Cardiac septum (tissue), 1 donor: ENCODE measurements at regions not wholly inside any gene's neighbourhood (a gene's known extent, or its start where the extent isn't known, plus 50 kb on each side); places are given as distances from the start of the nearest gene placed in this dataset.
A peak's percentile ranks its signal among the peaks of the same experiment; 100 is the strongest.

Experiments
- DNase-seq: peaks from one replicate; pipeline ENCODE4 v3.0.0-alpha.2; 2020; ENCODE audit warnings: low spot score
- intact Hi-C: fragments of 100-400 bp; cut with DNase I; formaldehyde crosslinking; loops from one replicate; pipeline ENCODE4 v1.14.0; 2022
- donor health status: DM: no; HTN: no; CAD: no.

DNA sequence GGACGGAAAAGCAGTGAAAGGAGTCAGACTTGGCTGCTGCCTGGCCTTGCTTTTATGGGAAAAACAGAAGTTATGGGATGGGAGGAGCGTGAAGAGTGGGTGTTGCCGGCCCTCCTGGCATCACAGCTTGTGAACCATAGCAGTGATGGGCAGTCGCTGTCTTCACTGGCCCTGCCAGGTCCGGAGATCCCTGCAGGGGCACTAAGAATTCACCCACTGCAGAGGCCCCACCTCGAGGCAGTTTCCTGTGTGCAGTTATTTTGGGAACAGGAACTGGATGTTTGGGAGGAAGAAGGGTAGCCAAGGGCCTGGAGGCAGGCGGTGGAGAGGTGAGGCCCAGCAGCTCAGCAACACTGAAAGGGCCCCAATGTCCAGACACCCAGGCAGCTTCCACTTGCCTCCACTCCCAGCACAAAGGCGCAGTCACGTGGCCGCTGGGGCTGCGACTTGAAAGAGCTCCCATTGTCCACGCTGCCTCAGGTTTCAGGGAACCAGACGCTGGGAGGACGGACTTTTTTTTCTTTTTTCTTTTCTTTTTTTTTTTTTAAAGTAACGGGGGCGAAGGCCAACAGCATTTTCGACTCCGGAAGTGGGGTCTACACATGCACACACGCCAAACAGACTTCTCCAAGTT lies 255.6 kb downstream of the ZNF621 start:
- intact Hi-C loops: loop anchor here (1.0 to 5.0 kb wide), 6 partner anchors 90 to 418 kb away; partner anchors contain the start of gene CTNNB1
- DNase-seq: peak; percentile 89

GRCh38 chr3:40780925-40781406 lies 256.2 kb downstream of the ZNF621 start:
- DNase-seq: peak; percentile 80
- intact Hi-C loops: loop anchor here (1.0 to 5.0 kb wide), 6 partner anchors 90 to 418 kb away; partner anchors contain the start of gene CTNNB1

GRCh38 chr3:40782111-40782721 lies 257.5 kb downstream of the ZNF621 start:
- intact Hi-C loops: loop anchor here (5.0 kb wide), 1 partner anchor 335 kb away; no protein-coding TSS in a partner anchor
- DNase-seq: no peak

DNA sequence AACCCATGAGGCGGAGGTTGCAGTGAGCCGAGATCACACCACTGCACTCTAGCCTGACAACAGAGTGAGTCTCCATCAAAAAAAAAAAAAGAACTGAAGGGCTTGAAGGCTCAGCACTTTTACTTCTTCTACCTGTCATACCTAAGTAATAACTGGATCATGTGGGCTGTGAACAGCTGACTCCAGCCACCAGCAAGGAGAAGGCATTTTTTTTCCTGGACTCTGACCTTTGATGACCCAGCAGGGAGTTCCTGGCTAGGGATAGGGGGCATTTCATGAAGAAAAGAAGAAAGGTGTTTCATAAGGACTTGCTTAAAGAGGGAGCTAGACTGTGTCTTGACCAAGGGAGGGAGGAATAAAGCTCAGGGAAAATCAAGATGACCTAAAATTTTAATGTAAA lies 266.0 kb downstream of the ZNF621 start:
- intact Hi-C loops: no loop called here
- no peak for DNase-seq

- no peak for DNase-seq
- intact Hi-C loops: no loop called here
Observed at GRCh38 chr3:40793730-40794129, 269.0 kb downstream of the ZNF621 start.

DNA sequence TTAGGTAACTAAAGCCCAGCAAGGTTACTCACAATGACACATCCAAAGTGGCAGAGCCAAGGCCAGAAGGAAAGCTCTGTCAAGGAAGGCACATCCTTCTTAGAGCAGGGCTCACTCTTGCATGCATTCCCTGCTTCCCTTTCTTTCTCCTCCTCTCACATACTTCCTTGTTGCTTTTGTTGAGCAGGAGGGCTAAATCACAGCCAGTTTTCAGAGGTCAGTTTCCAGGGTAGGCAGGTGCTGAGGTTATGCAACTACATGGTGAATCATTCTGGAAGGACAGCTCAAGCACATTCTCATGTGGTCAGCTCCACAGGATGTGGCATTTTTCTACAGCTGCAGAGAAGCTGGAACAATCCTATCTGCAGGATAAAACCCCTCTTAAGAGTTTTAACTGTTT lies 275.6 kb downstream of the ZNF621 start:
- intact Hi-C loops: no loop called here
- no peak for DNase-seq

- intact Hi-C loops: no loop called here
- DNase-seq: no peak
Observed at GRCh38 chr3:40801284-40801741, 276.6 kb downstream of the ZNF621 start.

DNA sequence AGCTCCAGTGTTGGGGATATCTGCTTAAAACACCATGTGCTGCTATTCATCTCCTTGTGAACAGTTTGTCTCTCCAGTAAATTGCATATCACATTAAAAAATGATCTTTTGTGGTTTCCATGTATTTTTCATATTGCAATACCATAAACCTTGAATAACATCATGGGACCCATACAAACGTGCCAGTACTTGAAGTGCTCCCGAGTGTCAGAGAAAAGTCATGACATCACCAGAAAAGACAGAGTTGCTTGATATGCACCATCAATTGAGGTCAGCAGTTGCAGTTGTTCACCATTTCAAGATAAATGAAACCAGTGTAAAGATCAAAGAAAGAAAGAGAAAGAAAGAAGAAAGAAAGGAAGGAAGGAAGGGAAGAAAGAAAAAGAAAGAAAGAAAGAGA lies 278.6 kb downstream of the ZNF621 start:
- DNase-seq: no peak

GRCh38 chr3:40805456-40805855 lies 280.7 kb downstream of the ZNF621 start:
- intact Hi-C loops: no loop called here
- no peak for DNase-seq

More for the DNA sequence above, 278.6 kb downstream of the ZNF621 start:
- intact Hi-C loops: no loop called here

- DNase-seq: no peak
- intact Hi-C loops: no loop called here
Observed at GRCh38 chr3:40810813-40811212, 286.1 kb downstream of the ZNF621 start.

DNA sequence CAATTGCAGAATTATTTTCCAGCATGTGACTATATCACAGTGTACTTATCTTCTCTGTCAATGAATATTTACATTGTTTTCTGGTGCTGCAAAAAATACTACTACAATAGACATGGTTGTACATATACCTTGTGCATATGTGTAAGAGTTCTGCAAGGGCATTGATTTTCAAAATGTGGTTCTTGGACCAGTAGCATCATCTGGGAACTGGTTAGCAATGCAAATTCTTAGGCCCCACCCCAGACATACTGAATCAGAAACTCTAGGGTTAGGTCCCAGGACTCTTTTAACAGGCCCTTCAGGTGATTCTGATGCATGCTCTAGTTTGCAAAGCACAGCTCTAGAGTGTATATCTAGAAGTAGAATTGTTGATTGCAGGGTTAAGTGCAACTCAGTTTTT lies 292.3 kb downstream of the ZNF621 start:
- intact Hi-C loops: no loop called here
- no peak for DNase-seq

DNA sequence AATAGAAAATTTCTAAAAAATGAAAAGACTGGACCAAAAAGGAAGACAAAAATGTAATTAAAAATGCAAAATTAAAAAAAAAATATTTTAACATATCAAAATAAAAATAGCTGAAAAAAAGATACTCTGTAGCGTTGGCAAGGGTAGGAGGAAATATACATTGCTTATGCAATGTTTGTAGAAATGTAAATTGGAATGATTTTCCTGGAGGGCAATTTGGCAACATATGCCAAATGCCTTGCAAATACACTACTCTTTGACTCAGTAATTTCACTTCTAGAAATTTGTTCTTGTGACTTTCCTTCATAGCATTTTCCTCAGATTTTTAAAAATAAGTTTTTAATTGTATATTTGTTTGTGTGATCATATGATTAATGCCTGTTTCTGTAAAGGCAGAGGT lies 296.6 kb downstream of the ZNF621 start:
- no peak for DNase-seq
- intact Hi-C loops: no loop called here

DNA sequence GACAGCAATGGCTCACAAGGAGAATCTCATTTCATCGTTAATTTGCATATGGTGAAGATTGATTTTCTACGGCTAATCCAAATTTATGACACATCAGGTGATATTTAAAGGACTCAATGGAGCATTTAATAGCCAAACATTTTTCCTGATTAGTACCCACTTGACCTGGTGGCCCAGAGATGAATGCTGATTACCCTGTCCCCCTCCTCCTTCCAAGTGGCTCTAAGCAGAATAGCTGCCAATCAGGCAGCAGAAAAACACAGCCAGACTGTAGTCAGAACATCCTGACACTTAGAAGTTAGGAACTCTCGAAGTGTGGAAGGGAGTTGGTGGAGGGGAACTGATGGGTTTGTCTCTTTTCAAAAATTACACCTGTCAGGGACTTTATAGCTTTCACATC lies 302.5 kb downstream of the ZNF621 start:
- intact Hi-C loops: no loop called here
- no peak for DNase-seq

- no peak for DNase-seq
- intact Hi-C loops: no loop called here
Observed at GRCh38 chr3:40827942-40828688, 303.4 kb downstream of the ZNF621 start.

DNA sequence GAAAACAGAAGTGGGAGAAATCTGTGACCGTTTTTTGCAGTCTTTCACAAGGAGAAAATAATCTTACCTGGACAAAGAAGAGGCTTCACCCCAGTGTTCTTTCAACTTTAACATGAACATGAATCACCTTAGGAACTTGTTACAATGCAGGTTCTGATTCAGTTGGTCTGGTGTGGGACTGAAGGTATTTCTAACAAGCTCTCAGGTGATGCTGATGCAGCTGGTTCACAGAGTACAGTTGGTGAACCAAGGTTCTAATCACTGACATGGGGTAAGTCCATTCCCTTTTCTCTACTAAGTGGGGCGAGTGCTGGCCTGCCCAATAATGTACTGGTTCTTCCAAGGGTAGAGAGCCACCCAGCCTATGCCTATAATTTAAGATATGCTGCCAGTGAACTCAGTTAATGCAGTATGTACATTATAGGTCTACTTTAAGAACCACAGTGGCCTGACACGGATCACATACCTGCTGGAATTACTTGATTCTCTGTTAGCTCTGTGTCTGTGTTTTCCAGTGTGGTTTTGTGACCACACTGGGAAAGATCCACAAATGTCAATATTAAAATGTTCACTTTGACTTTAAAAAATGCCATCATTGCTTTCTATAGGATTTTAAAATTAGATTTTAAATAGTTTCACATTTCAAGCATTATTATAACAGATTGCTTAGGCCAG lies 304.1 kb downstream of the ZNF621 start:
- intact Hi-C loops: no loop called here
- no peak for DNase-seq

DNA sequence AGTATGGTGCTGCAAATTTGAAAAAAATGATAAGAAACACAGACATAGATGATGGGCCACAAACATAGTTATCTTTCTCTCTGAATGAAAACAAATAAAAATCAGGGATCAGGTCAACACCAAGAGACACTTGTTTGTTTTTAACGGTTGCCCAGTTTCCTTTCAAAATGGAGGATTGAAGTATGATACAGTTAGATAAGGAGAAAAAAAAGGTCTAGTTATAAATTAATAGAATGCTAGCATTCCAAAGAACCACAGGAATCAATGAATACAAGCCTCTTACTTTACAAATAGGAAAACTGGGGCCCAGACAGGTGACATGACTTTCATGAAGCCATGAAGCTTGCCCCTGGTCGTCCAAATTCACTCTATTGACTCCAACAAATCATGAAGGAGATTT lies 305.1 kb downstream of the ZNF621 start:
- intact Hi-C loops: no loop called here
- DNase-seq: no peak

- intact Hi-C loops: no loop called here
- no peak for DNase-seq
Observed at GRCh38 chr3:40837300-40837699, 312.5 kb downstream of the ZNF621 start.

- DNase-seq: no peak
- intact Hi-C loops: no loop called here
Observed at GRCh38 chr3:40841131-40841530, 316.4 kb downstream of the ZNF621 start.

- no peak for DNase-seq
- intact Hi-C loops: no loop called here
Observed at GRCh38 chr3:40841570-40842109, 316.9 kb downstream of the ZNF621 start.

DNA sequence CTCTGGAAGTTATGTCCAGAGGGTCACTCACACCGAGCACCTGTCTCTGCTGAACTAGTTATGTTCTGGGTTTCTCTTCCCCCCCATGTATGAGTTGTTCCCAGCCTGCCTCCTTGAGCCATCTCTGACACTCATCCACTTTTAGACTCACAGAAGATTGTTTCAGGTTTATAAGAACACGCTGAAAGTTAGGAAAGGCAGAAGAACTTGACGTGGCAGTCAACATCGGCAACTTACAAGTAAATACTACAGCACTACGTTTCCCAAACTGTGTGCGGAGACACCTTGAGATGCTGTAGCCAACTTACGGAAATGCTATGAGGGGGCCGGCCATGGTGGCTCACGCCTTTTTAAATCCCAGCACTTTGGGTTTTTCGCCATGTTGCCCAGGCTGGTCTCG lies 318.0 kb downstream of the ZNF621 start:
- intact Hi-C loops: no loop called here
- no peak for DNase-seq
